Keratinocyte (primary cell): ENCODE measurements at regions not wholly inside any gene's neighbourhood (a gene's known extent, or its start where the extent isn't known, plus 50 kb on each side); places are given as distances from the start of the nearest gene placed in this dataset.

ENCODE experiments used
- DNase-seq: peaks from one replicate; pipeline ENCODE4 v3.0.0-alpha.2; 2011; ENCODE audit warnings: low read depth, missing footprints, low spot score
- FAIRE-seq: peaks from 2 replicates; lab custom pipeline; 2011; peaks lifted over from hg19 to GRCh38; lab: Jason Lieb, UNC
- H2AFZ ChIP-seq: 2 replicates; pipeline ENCODE4 v1.6.0; 2012; ENCODE audit warnings: low read length, control low read depth, inconsistent platforms; ENCODE audit not compliant: control insufficient read depth
- H3K27ac ChIP-seq: 2 replicates; pipeline ENCODE4 v1.5.1; 2011; ENCODE audit warnings: low read length; ENCODE audit not compliant: control insufficient read depth, insufficient read depth
- H3K27me3 ChIP-seq: 3 replicates; pipeline ENCODE4 v1.6.0; 2011; ENCODE audit warnings: low read length; ENCODE audit not compliant: control insufficient read depth, insufficient read depth; ENCODE audit errors: extremely low read depth
- H3K36me3 ChIP-seq, 2 experiments: 2 replicates in 1 of 2; 3 replicates in 1 of 2; pipeline ENCODE4 v1.5.1; 2011; ENCODE audit warnings: low read length in 2 of 2, mild to moderate bottlenecking in 1 of 2; ENCODE audit not compliant: control insufficient read depth in 2 of 2, insufficient read depth in 2 of 2; ENCODE audit errors: extremely low read depth in 1 of 2
- H3K4me1 ChIP-seq: 3 replicates; pipeline ENCODE4 v1.5.1; 2011; ENCODE audit warnings: low read length; ENCODE audit not compliant: control insufficient read depth, insufficient read depth; ENCODE audit errors: extremely low read depth
- H3K4me2 ChIP-seq: 3 replicates; pipeline ENCODE4 v1.6.0; 2011; ENCODE audit warnings: low read depth, low read length; ENCODE audit not compliant: control insufficient read depth, insufficient read depth; ENCODE audit errors: extremely low read depth
- H3K4me3 ChIP-seq, 3 experiments: fragments of 200-600 bp in 1 of 3; sonication (generic) in 1 of 3; 2 replicates in 2 of 3; 3 replicates in 1 of 3; pipeline ENCODE4 v1.5.1; 2011 to 2016; ENCODE audit warnings: low read length in 3 of 3, mild to moderate bottlenecking in 3 of 3, control low read depth in 2 of 3, inconsistent platforms in 1 of 3, low read depth in 1 of 3, mixed read lengths in 1 of 3, mixed run types in 1 of 3, moderate library complexity in 1 of 3; ENCODE audit not compliant: control insufficient read depth in 2 of 3, insufficient read depth in 2 of 3; ENCODE audit errors: extremely low read depth in 1 of 3
- H3K79me2 ChIP-seq: 2 replicates; pipeline ENCODE4 v1.6.0; 2012; ENCODE audit warnings: low read length; ENCODE audit not compliant: control insufficient read depth, insufficient read depth
- H3K9ac ChIP-seq: 3 replicates; pipeline ENCODE4 v1.6.0; 2011; ENCODE audit warnings: low read length; ENCODE audit not compliant: control insufficient read depth, insufficient read depth; ENCODE audit errors: extremely low read depth
- H3K9me1 ChIP-seq: 3 replicates; pipeline ENCODE4 v1.6.0; 2011; ENCODE audit warnings: low read length; ENCODE audit not compliant: control insufficient read depth, insufficient read depth; ENCODE audit errors: extremely low read depth
- H3K9me3 ChIP-seq: 2 replicates; pipeline ENCODE4 v1.5.1; 2012; ENCODE audit warnings: low read depth, low read length; ENCODE audit not compliant: control insufficient read depth
- H4K20me1 ChIP-seq: 3 replicates; pipeline ENCODE4 v1.6.0; 2011; ENCODE audit warnings: low read length; ENCODE audit not compliant: control insufficient read depth, insufficient read depth; ENCODE audit errors: extremely low read depth
- CTCF ChIP-seq, 3 experiments: IDR thresholded peaks in 1 of 3; conservative IDR thresholded peaks in 1 of 3; optimal IDR thresholded peaks in 1 of 3; 2 replicates in 2 of 3; 3 replicates in 1 of 3; pipeline versions ENCODE3 to v1.5.1; 2011; ENCODE audit warnings: low read length in 3 of 3, mild to moderate bottlenecking in 3 of 3, moderate library complexity in 2 of 3, control low read depth in 1 of 3, inconsistent platforms in 1 of 3; ENCODE audit not compliant: insufficient read depth in 2 of 3; ENCODE audit errors: extremely low read depth in 1 of 3
- EZH2 ChIP-seq: IDR thresholded peaks from one replicate; pipeline ENCODE4 v1.6.1; 2012; ENCODE audit warnings: inconsistent platforms, mild to moderate bottlenecking, low read length, moderate library complexity
- dilution Hi-C: fragments of 300-500 bp; cut with MboI; formaldehyde crosslinking; loops from one replicate; pipeline ENCODE4 v1.7.0; 2020; ENCODE audit warnings: low sequenced_read_pairs; ENCODE audit not compliant: extremely low pct_ligation_motif_present

GRCh38 chr19:30249911-30250310 is 122.3 kb upstream of the ZNF536 start:
- Histone ChIP-seq H2AFZ (no peak overlapping the region), H4K20me1 (no peaks in the 10 kb centered on the region), H3K9me1 (no peaks in the 10 kb centered on the region), H3K27ac (no peak overlapping the region), H3K4me3 (no peak overlapping the region), H3K36me3 (no peaks in the 10 kb centered on the region), H3K79me2 (no peaks in the 10 kb centered on the region), H3K9ac (no peak overlapping the region), H3K4me2 (no peak overlapping the region), H3K27me3 (no peaks in the 10 kb centered on the region), H3K4me1 (no peaks in the 10 kb centered on the region), H3K9me3 (no peaks in the 10 kb centered on the region)
- FAIRE-seq, result no peak
- dilution Hi-C loops, result no loop called here
- no peak for DNase-seq
- TF ChIP-seq CTCF (optimal IDR thresholded peaks at IDR 0.05 in 1 of 3, IDR thresholded peaks at IDR 0.05 in 1 of 3, conservative IDR thresholded peaks at IDR 0.05 in 1 of 3; ENCODE audit: extremely low read depth in 1 of 3, insufficient read depth in 2 of 3, low read length in 3 of 3) (no peak), EZH2 (no peak)

GRCh38 chr19:30252214-30252613 is 120.0 kb upstream of the ZNF536 start:
- no peaks in the 10 kb centered on the region for H3K79me2 ChIP-seq
- dilution Hi-C loops, result no loop called here
- H2AFZ ChIP-seq, result no peak overlapping the region
- FAIRE-seq (no peak), DNase-seq (no peak)
- H3K27me3 ChIP-seq, result no peaks in the 10 kb centered on the region
- TF ChIP-seq EZH2 (no peak), CTCF (optimal IDR thresholded peaks at IDR 0.05 in 1 of 3, IDR thresholded peaks at IDR 0.05 in 1 of 3, conservative IDR thresholded peaks at IDR 0.05 in 1 of 3; ENCODE audit: extremely low read depth in 1 of 3, insufficient read depth in 2 of 3, low read length in 3 of 3) (no peak)
- H3K9me1 ChIP-seq, result no peaks in the 10 kb centered on the region
- no peak overlapping the region for H3K27ac ChIP-seq
- H3K4me1 ChIP-seq, result no peaks in the 10 kb centered on the region
- H3K4me2 ChIP-seq, result no peak overlapping the region
- no peaks in the 10 kb centered on the region for H4K20me1 ChIP-seq
- H3K36me3 ChIP-seq, result no peaks in the 10 kb centered on the region
- H3K9me3 ChIP-seq, result no peaks in the 10 kb centered on the region
- no peak overlapping the region for H3K4me3 ChIP-seq
- no peak overlapping the region for H3K9ac ChIP-seq
